GM12878 (cell line): ENCODE measurements at regions not wholly inside any gene's neighbourhood (a gene's known extent, or its start where the extent isn't known, plus 50 kb on each side); places are given as distances from the start of the nearest gene placed in this dataset.
"Not testable (repeated sequence)": the region's sequence is repeated elsewhere in the genome, so short reads cannot be mapped to it uniquely, and the experiment has no call there.

ENCODE experiments used
- ATAC-seq: fragments of 200-7000 bp; cut with Tn5 transposase; 3 replicates; pipeline ENCODE4 v1.9.1; 2020; ENCODE audit warnings: mild to moderate bottlenecking, moderate library complexity
- BruUV-seq: library from RNA; stranded (reverse); fragments of 400-500 nt; replicated peaks from 2 replicates; lab custom pipeline; 2021; lab: Mats Ljungman, UMichigan
- CTCF ChIA-PET: fragments of 300-600 bp; sonication (Branson Sonifier 250); formaldehyde crosslinking; extraction: SDS; loops from one replicate; lab custom pipeline; 2021; ENCODE audit warnings: inconsistent platforms; lab: Yijun Ruan, JAX
- POLR2A ChIA-PET: fragments of 350-600 bp; formaldehyde crosslinking; extraction: SDS; loops from one replicate; lab custom pipeline; 2021; ENCODE audit warnings: inconsistent platforms; lab: Charles Lee
- RAD21 ChIA-PET: fragments of 300-600 bp; sonication (Branson Sonifier 250); formaldehyde crosslinking; loops from one replicate; lab custom pipeline; 2023; ENCODE audit warnings: antibody characterized with exemption; ENCODE audit not compliant: unreplicated experiment; lab: Charles Lee
- SMC1A ChIA-PET: fragments of 300-600 bp; sonication (Branson Sonifier 250); formaldehyde crosslinking; loops from one replicate; lab custom pipeline; 2023; ENCODE audit not compliant: unreplicated experiment, uncharacterized antibody; lab: Charles Lee
- DNase-seq: peaks from one replicate; pipeline ENCODE4 v3.0.0-alpha.2; 2011; ENCODE audit warnings: low read depth, low spot score
- FAIRE-seq: peaks from 3 replicates; lab custom pipeline; 2011; peaks lifted over from hg19 to GRCh38; lab: Jason Lieb, UNC
- H2AFZ ChIP-seq: 2 replicates; pipeline ENCODE4 v1.6.0; 2011; ENCODE audit warnings: low read depth, low read length, control low read depth; ENCODE audit not compliant: control insufficient read depth
- H3K27ac ChIP-seq: 2 replicates; pipeline ENCODE4 v1.5.1; 2011; ENCODE audit warnings: control low read depth; ENCODE audit not compliant: control insufficient read depth, insufficient read depth
- H3K27me3 ChIP-seq, 2 experiments: replicated peaks in 1 of 2; 2 replicates each; pipeline versions ENCODE4 v1.6.0 to v1.6.1; 2011; ENCODE audit warnings: low read length in 1 of 2; ENCODE audit not compliant: control insufficient read depth in 2 of 2, insufficient read depth in 2 of 2
- H3K36me3 ChIP-seq, 2 experiments: 2 replicates each; pipeline ENCODE4 v1.5.1; 2011; ENCODE audit warnings: low read length in 1 of 2; ENCODE audit not compliant: control insufficient read depth in 2 of 2, insufficient read depth in 2 of 2
- H3K4me1 ChIP-seq: 2 replicates; pipeline ENCODE4 v1.6.1; 2011; ENCODE audit warnings: mild to moderate bottlenecking, low read length, moderate library complexity, mixed read lengths; ENCODE audit not compliant: control insufficient read depth, insufficient read depth
- H3K4me2 ChIP-seq: 2 replicates; pipeline ENCODE4 v1.6.0; 2011; ENCODE audit warnings: control low read depth; ENCODE audit not compliant: control insufficient read depth, insufficient read depth
- H3K4me3 ChIP-seq: fragments of 200-600 bp; sonication (generic); 2 replicates; pipeline ENCODE4 v1.5.1; 2016
- H3K79me2 ChIP-seq: 2 replicates; pipeline ENCODE4 v1.6.0; 2011; ENCODE audit warnings: low read length; ENCODE audit not compliant: control insufficient read depth, insufficient read depth
- H3K9ac ChIP-seq: 2 replicates; pipeline ENCODE4 v1.8.0; 2011; ENCODE audit warnings: low read length, control low read depth, mixed read lengths; ENCODE audit not compliant: control insufficient read depth, insufficient read depth
- H3K9me3 ChIP-seq: replicated peaks from 3 replicates; pipeline ENCODE4 v1.5.1; 2011; ENCODE audit warnings: mild to moderate bottlenecking, low read length; ENCODE audit not compliant: control insufficient read depth, insufficient read depth
- H4K20me1 ChIP-seq: 2 replicates; pipeline ENCODE4 v1.6.0; 2011; ENCODE audit not compliant: control insufficient read depth, insufficient read depth
- HDAC2 ChIP-seq: fragments of 200-600 bp; sonication (generic); IDR thresholded peaks from 2 replicates; pipeline ENCODE4 v1.6.1; 2017
- MEF2A ChIP-seq: IDR thresholded peaks from 2 replicates; pipeline ENCODE4 v1.6.1; 2011; ENCODE audit warnings: low read depth, mild to moderate bottlenecking, low read length, moderate library complexity; ENCODE audit not compliant: insufficient read depth
- MYC ChIP-seq: IDR thresholded peaks from 2 replicates; pipeline ENCODE4 v1.6.1; 2011; ENCODE audit warnings: mild to moderate bottlenecking, low read length, moderate library complexity, inconsistent platforms; ENCODE audit not compliant: insufficient read depth, insufficient replicate concordance, insufficient read length, severe bottlenecking
- RAD21 ChIP-seq: IDR thresholded peaks from 2 replicates; pipeline ENCODE4 v1.6.1; 2011; ENCODE audit warnings: mild to moderate bottlenecking, low read depth, low read length, moderate library complexity; ENCODE audit not compliant: insufficient read depth
- RB1 ChIP-seq: fragments of 450-650 bp; formaldehyde crosslinking; IDR thresholded peaks from 2 replicates; pipeline ENCODE4 v1.6.1; 2017; ENCODE audit warnings: mild to moderate bottlenecking, borderline replicate concordance
- RBBP5 ChIP-seq: fragments of 200-600 bp; sonication (generic); conservative IDR thresholded peaks from 2 replicates; pipeline ENCODE4 v1.6.1; 2016
- SKIL ChIP-seq: fragments of 450-650 bp; IDR thresholded peaks from 2 replicates; pipeline ENCODE4 v1.6.1; 2017; ENCODE audit warnings: mild to moderate bottlenecking, low read depth, inconsistent platforms; ENCODE audit not compliant: poor library complexity, severe bottlenecking
- SMAD1 ChIP-seq: fragments of 450-650 bp; IDR thresholded peaks from 2 replicates; pipeline ENCODE4 v1.6.1; 2018; ENCODE audit warnings: mild to moderate bottlenecking, low read depth; ENCODE audit not compliant: partially characterized antibody
- ZNF207 ChIP-seq: fragments of 450-650 bp; IDR thresholded peaks from 2 replicates; pipeline ENCODE4 v1.6.1; 2014; ENCODE audit warnings: antibody characterized with exemption, mild to moderate bottlenecking, borderline replicate concordance
- ZNF384 ChIP-seq: IDR thresholded peaks from 2 replicates; pipeline ENCODE4 v1.6.1; 2012; ENCODE audit warnings: low read depth, mild to moderate bottlenecking, low read length, improper control_type of control experiment, borderline replicate concordance
- WGBS: methylation state at CpG from one replicate; pipeline ENCODE4 v1.1.6; 2016; ENCODE audit warnings: low lambda C conversion rate; ENCODE audit not compliant: insufficient replicate concordance, insufficient coverage; ENCODE audit errors: missing lambda C conversion rate; 5-methylcytosine and 5-hydroxymethylcytosine counted together
- in situ Hi-C: fragments of 300-500 bp; cut with MboI; formaldehyde crosslinking; loops from 9 replicates; pipeline ENCODE4 v1.14.3; 2018; ENCODE audit warnings: mixed read lengths
- intact Hi-C: fragments of 100-400 bp; cut with micrococcal nuclease; formaldehyde crosslinking; loops from one replicate; pipeline ENCODE4 v1.14.2; 2022; ENCODE audit not compliant: unreplicated experiment
- TF ChIP-seq, protein P1 (sequence below): IDR thresholded peaks from 2 replicates; pipeline ENCODE4 v1.6.1; 2012; ENCODE audit warnings: low read depth, low read length, improper control_type of control experiment

- H3K27me3 ChIP-seq, intact Hi-C loops, SMC1A ChIA-PET, POLR2A ChIA-PET, in situ Hi-C loops, FAIRE-seq, H3K9ac ChIP-seq, CTCF ChIA-PET, H3K36me3 ChIP-seq, H4K20me1 ChIP-seq, H3K4me3 ChIP-seq, DNase-seq, H3K9me3 ChIP-seq, H2AFZ ChIP-seq, BruUV-seq, RAD21 ChIA-PET, H3K4me1 ChIP-seq, H3K79me2 ChIP-seq, H3K27ac ChIP-seq, H3K4me2 ChIP-seq, ATAC-seq: not testable (repeated sequence)
- WGBS = 53% methylated on average over 1 of the region's 1 CpG
These were observed 61.9 kb upstream of the ABLIM1 start for GRCh38 chr10:114720023-114720422.

DNA sequence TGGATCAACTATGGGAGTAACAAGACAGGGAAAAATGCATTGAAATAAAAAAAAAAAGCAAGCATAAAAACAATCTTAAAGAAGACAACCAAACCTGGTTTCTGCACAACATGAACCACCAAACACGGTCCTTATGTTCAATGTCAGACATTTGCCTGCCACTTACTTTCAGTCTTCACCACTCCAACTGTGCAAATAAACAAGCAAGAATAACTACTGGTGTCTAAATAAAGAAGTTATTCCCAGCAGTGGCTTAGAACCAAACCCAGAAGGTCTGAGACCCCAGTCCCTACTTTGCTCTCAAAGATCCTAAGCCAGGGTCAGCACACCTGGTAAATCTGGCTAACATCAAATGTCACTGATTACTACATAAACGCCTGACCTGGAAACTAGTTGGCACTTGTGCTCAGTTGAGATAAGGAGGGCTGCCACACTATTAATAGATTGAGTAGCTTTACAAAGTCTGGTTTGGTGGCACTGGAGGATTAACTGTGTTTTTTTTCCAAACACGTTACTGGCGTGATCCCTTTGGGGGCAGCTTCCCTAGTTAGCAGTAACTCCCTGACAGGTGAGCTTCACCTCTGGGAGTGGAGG lies 62.7 kb upstream of the ABLIM1 start:
- intact Hi-C loops = no loop called here
- RAD21 ChIA-PET = no interaction called here
- Histone ChIP-seq H3K4me2 (no peak overlapping the region), H4K20me1 (no peaks in the 10 kb centered on the region), H2AFZ (no peak overlapping the region), H3K4me3 (no peak overlapping the region), H3K9me3 (no peaks in the 10 kb centered on the region), H3K27ac (no peak overlapping the region), H3K4me1 (no peaks in the 10 kb centered on the region), H3K9ac (no peak overlapping the region), H3K36me3 (no peaks in the 10 kb centered on the region), H3K79me2 (no peaks in the 10 kb centered on the region), H3K27me3 (no peaks in the 10 kb centered on the region)
- POLR2A ChIA-PET = no interaction called here
- FAIRE-seq (no peak), DNase-seq (no peak), ATAC-seq (no peak)
- SMC1A ChIA-PET = interaction anchor here (0.6 kb wide), 1 partner anchor 214 kb away, joined by 3 read pairs; no protein-coding TSS in a partner anchor
- no TSS peak for BruUV-seq
- in situ Hi-C loops = no loop called here
- 12% methylated on average over 4 of the region's 4 CpGs for WGBS
- CTCF ChIA-PET = no interaction called here
- TF ChIP-seq, protein P1, sequence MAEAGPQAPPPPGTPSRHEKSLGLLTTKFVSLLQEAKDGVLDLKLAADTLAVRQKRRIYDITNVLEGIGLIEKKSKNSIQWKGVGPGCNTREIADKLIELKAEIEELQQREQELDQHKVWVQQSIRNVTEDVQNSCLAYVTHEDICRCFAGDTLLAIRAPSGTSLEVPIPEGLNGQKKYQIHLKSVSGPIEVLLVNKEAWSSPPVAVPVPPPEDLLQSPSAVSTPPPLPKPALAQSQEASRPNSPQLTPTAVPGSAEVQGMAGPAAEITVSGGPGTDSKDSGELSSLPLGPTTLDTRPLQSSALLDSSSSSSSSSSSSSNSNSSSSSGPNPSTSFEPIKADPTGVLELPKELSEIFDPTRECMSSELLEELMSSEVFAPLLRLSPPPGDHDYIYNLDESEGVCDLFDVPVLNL = no peak
- TF ChIP-seq MYC = no peak
- no peak for TF ChIP-seq RBBP5
- no peak for TF ChIP-seq SKIL
- no peak for TF ChIP-seq MEF2A
- no peak for TF ChIP-seq HDAC2
- no peak for TF ChIP-seq SMAD1
- TF ChIP-seq ZNF384 = no peak
- TF ChIP-seq ZNF207 = no peak
- TF ChIP-seq RAD21 = no peak
- TF ChIP-seq RB1 = no peak
